HL-60 (cell line): ENCODE measurements at regions not wholly inside any gene's neighbourhood (a gene's known extent, or its start where the extent isn't known, plus 50 kb on each side); places are given as distances from the start of the nearest gene placed in this dataset.

Experiments
- DNase-seq, 2 experiments: peaks; one replicate each; pipeline ENCODE4 v3.0.0-alpha.2; 2010 to 2020; ENCODE audit warnings: low read depth in 1 of 2, low spot score in 1 of 2
- H3K27ac ChIP-seq: fragments of 250-450 bp; sonication (Bioruptor Pico); replicated peaks from 2 replicates; pipeline ENCODE4 v1.5.1; 2020; ENCODE audit warnings: mild to moderate bottlenecking, moderate library complexity
- H3K27me3 ChIP-seq: fragments of 250-450 bp; sonication (Bioruptor Pico); 2 replicates; pipeline ENCODE4 v1.5.1; 2021; ENCODE audit warnings: mild to moderate bottlenecking, moderate library complexity; ENCODE audit not compliant: insufficient read depth, poor library complexity, severe bottlenecking
- H3K4me3 ChIP-seq: replicated peaks from 2 replicates; pipeline ENCODE4 v1.5.1; 2011; ENCODE audit warnings: mild to moderate bottlenecking, control low read depth, low read length; ENCODE audit not compliant: insufficient read depth
- CTCF ChIP-seq: IDR thresholded peaks from one replicate; pipeline ENCODE4 v1.5.1; 2011; ENCODE audit warnings: low read length, control low read depth, inconsistent platforms; ENCODE audit not compliant: insufficient read depth
- GABPA ChIP-seq: IDR thresholded peaks from 2 replicates; pipeline ENCODE4 v1.6.1; 2012; ENCODE audit warnings: low read depth
- POLR2AphosphoS5 ChIP-seq: IDR thresholded peaks from 2 replicates; pipeline ENCODE4 v1.6.1; 2012; ENCODE audit warnings: low read depth
- REST ChIP-seq: IDR thresholded peaks from 2 replicates; pipeline ENCODE4 v1.6.1; 2012; ENCODE audit warnings: low read depth; ENCODE audit not compliant: insufficient replicate concordance
- SPI1 ChIP-seq: IDR thresholded peaks from 2 replicates; pipeline ENCODE4 v1.6.1; 2012; ENCODE audit warnings: low read depth, mild to moderate bottlenecking, borderline replicate concordance

- Histone ChIP-seq H3K4me3 (no peak overlapping the region), H3K27me3 (no peaks in the 10 kb centered on the region), H3K27ac (no peak overlapping the region)
- DNase-seq: no peak
- TF ChIP-seq SPI1 (no peak), GABPA (no peak), REST (no peak), CTCF (no peak), POLR2AphosphoS5 (no peak)
Observed at GRCh38 chr9:3689555-3689954, 163.8 kb upstream of the RFX3 start.

- no peak for DNase-seq
- Histone ChIP-seq H3K27me3 (no peaks in the 10 kb centered on the region), H3K4me3 (no peak overlapping the region), H3K27ac (no peak overlapping the region)
- TF ChIP-seq SPI1: no peak
- TF ChIP-seq POLR2AphosphoS5: no peak
- no peak for TF ChIP-seq REST
- no peak for TF ChIP-seq CTCF
- no peak for TF ChIP-seq GABPA
Observed at GRCh38 chr9:3687145-3687544, 161.3 kb upstream of the RFX3 start.

GRCh38 chr9:3682186-3682585, 156.4 kb upstream of the RFX3 start:
- no peak overlapping the region for H3K4me3 ChIP-seq
- DNase-seq: no peak
- H3K27ac ChIP-seq: no peak overlapping the region
- TF ChIP-seq REST: no peak
- TF ChIP-seq CTCF: no peak
- no peak for TF ChIP-seq GABPA
- TF ChIP-seq POLR2AphosphoS5: no peak
- no peak for TF ChIP-seq SPI1
- no peaks in the 10 kb centered on the region for H3K27me3 ChIP-seq
